ENCODE measurements at regions not wholly inside any gene's neighbourhood (a gene's known extent, or its start where the extent isn't known, plus 50 kb on each side); places are given as distances from the start of the nearest gene placed in this dataset.

GRCh38 chr19:46931202-46931601 lies 70.4 kb downstream of the ARHGAP35 start:
- peaks cover 85% of the 10 kb centered on the region for H3K79me2 ChIP-seq (ENCODE audit: insufficient read depth, low read length)
- peak overlapping the region; percentile 52 for H3K27ac ChIP-seq (ENCODE audit: low read depth, low read length, poor library complexity, severe bottlenecking)
- no peaks in the 10 kb centered on the region for H3F3A ChIP-seq (ENCODE audit: insufficient read depth, low read length)
- H4K20me1 ChIP-seq (ENCODE audit: insufficient read depth, low read length), result no peaks in the 10 kb centered on the region
- H2AFZ ChIP-seq (ENCODE audit: low read length), result no peak overlapping the region
- H3K36me3 ChIP-seq (ENCODE audit: insufficient read depth, low read length), result no peaks in the 10 kb centered on the region
- H3K9ac ChIP-seq (ENCODE audit: low read length), result no peak overlapping the region
- peak overlapping the region; percentile 33; the same call in 1 of the 2 replicates for H3K4me2 ChIP-seq (ENCODE audit: low read length)
- TF ChIP-seq EZH2 (IDR thresholded peaks at IDR 0.05; ENCODE audit: borderline replicate concordance, low read length), result no peak
- TF ChIP-seq CTCF (IDR thresholded peaks at IDR 0.05; ENCODE audit: low read length), result no peak
- no peaks in the 10 kb centered on the region for H3K9me3 ChIP-seq (ENCODE audit: low read length)
- no peak overlapping the region for H3K4me3 ChIP-seq (ENCODE audit: low read depth, low read length, poor library complexity, severe bottlenecking)
- peaks cover 57% of the 10 kb centered on the region for H3K4me1 ChIP-seq (ENCODE audit: insufficient read depth, low read length, severe bottlenecking)
- H3K9me2 ChIP-seq (ENCODE audit: low read depth, low read length), result no peaks in the 10 kb centered on the region
- no peaks in the 10 kb centered on the region for H3K27me3 ChIP-seq (ENCODE audit: insufficient read depth, low read length)

- Histone ChIP-seq H3K9ac (ENCODE audit: low read length) (no peak overlapping the region), H3K4me1 (ENCODE audit: insufficient read depth, low read length, severe bottlenecking) (peaks cover 46% of the 10 kb centered on the region), H3K4me2 (ENCODE audit: low read length) (no peak overlapping the region), H3K79me2 (ENCODE audit: insufficient read depth, low read length) (peaks cover 81% of the 10 kb centered on the region), H3K9me2 (ENCODE audit: low read depth, low read length) (no peaks in the 10 kb centered on the region), H4K20me1 (ENCODE audit: insufficient read depth, low read length) (no peaks in the 10 kb centered on the region), H3F3A (ENCODE audit: insufficient read depth, low read length) (no peaks in the 10 kb centered on the region), H3K27me3 (ENCODE audit: insufficient read depth, low read length) (no peaks in the 10 kb centered on the region), H3K4me3 (ENCODE audit: low read depth, low read length, poor library complexity, severe bottlenecking) (no peak overlapping the region), H3K36me3 (ENCODE audit: insufficient read depth, low read length) (peaks cover 4% of the 10 kb centered on the region; the same call in 1 of the 2 replicates), H3K9me3 (ENCODE audit: low read length) (no peaks in the 10 kb centered on the region), H3K27ac (ENCODE audit: low read depth, low read length, poor library complexity, severe bottlenecking) (no peak overlapping the region), H2AFZ (ENCODE audit: low read length) (no peak overlapping the region)
- no peak for TF ChIP-seq CTCF (IDR thresholded peaks at IDR 0.05; ENCODE audit: low read length)
- no peak for TF ChIP-seq EZH2 (IDR thresholded peaks at IDR 0.05; ENCODE audit: borderline replicate concordance, low read length)
These were observed 71.5 kb downstream of the ARHGAP35 start for GRCh38 chr19:46932346-46932745.

- peak overlapping the region; percentile 1; the same call in 1 of the 2 replicates for H3K9ac ChIP-seq (ENCODE audit: low read length)
- peak overlapping the region; percentile 38 for H3K27ac ChIP-seq (ENCODE audit: low read depth, low read length, poor library complexity, severe bottlenecking)
- no peaks in the 10 kb centered on the region for H4K20me1 ChIP-seq (ENCODE audit: insufficient read depth, low read length)
- H3K36me3 ChIP-seq (ENCODE audit: insufficient read depth, low read length), result peaks cover 21% of the 10 kb centered on the region
- H3K4me1 ChIP-seq (ENCODE audit: insufficient read depth, low read length, severe bottlenecking), result peaks cover 37% of the 10 kb centered on the region
- H3K27me3 ChIP-seq (ENCODE audit: insufficient read depth, low read length), result no peaks in the 10 kb centered on the region
- H3K4me3 ChIP-seq (ENCODE audit: low read depth, low read length, poor library complexity, severe bottlenecking), result peak overlapping the region; percentile 3
- H3F3A ChIP-seq (ENCODE audit: insufficient read depth, low read length), result no peaks in the 10 kb centered on the region
- TF ChIP-seq EZH2 (IDR thresholded peaks at IDR 0.05; ENCODE audit: borderline replicate concordance, low read length) (no peak), CTCF (IDR thresholded peaks at IDR 0.05; ENCODE audit: low read length) (no peak)
- no peak overlapping the region for H2AFZ ChIP-seq (ENCODE audit: low read length)
- H3K4me2 ChIP-seq (ENCODE audit: low read length), result peak overlapping the region; percentile 45; the same call in 1 of the 2 replicates
- no peaks in the 10 kb centered on the region for H3K9me3 ChIP-seq (ENCODE audit: low read length)
- H3K9me2 ChIP-seq (ENCODE audit: low read depth, low read length), result no peaks in the 10 kb centered on the region
- H3K79me2 ChIP-seq (ENCODE audit: insufficient read depth, low read length), result peaks cover 53% of the 10 kb centered on the region
These were observed 74.4 kb downstream of the ARHGAP35 start for GRCh38 chr19:46935066-46935663.
